ENCODE measurements at regions not wholly inside any gene's neighbourhood (a gene's known extent, or its start where the extent isn't known, plus 50 kb on each side); places are given as distances from the start of the nearest gene placed in this dataset.

DNA sequence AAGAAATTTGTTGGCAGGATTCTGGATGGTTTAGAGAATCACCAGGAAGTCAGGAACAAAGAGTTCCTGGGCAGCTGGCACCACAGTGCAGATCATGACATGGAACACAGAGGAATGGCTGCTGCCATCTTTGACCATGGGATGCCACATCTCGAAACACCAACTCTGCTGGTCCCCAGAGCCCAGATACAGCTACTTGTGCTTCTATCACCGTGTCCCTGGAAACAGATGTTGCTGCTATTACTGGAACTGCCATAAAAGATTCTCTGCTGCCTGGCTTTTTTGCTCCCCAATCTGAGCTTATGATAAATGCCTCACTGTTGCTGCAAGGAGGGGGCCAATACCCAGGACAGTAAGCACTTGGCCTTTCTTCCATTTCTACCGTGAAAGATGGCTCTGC, 185.2 kb downstream of the CSNK2A3 start:
- Histone ChIP-seq H3K36me3 (ENCODE audit: insufficient read depth, low read length) (no peaks in the 10 kb centered on the region), H3K4me1 (ENCODE audit: insufficient read depth, low read length, poor library complexity, severe bottlenecking) (peaks cover 15% of the 10 kb centered on the region), H2AFZ (ENCODE audit: low read length) (no peak overlapping the region), H3K4me2 (ENCODE audit: low read length) (no peak overlapping the region), H4K20me1 (ENCODE audit: insufficient read depth, low read length) (no peaks in the 10 kb centered on the region), H3K27ac (ENCODE audit: low read depth, low read length, poor library complexity, severe bottlenecking) (no peak overlapping the region), H3K79me2 (ENCODE audit: insufficient read depth, low read depth, low read length) (no peaks in the 10 kb centered on the region), H3K9me2 (ENCODE audit: insufficient read depth, low read length) (no peaks in the 10 kb centered on the region), H3K4me3 (ENCODE audit: low read depth, low read length, poor library complexity, severe bottlenecking) (no peak overlapping the region), H3K9me3 (ENCODE audit: low read length) (no peaks in the 10 kb centered on the region)
- POLR2A ChIA-PET = interaction anchor here (0.6 to 1.5 kb wide), 2 partner anchors 9 to 779 kb away, joined by 3 to 4 read pairs; no protein-coding TSS in a partner anchor
- DNase-seq (ENCODE audit: low spot score) = no peak
- CTCF ChIA-PET (ENCODE audit: unreplicated experiment) = no interaction called here
- TF ChIP-seq, protein P1, sequence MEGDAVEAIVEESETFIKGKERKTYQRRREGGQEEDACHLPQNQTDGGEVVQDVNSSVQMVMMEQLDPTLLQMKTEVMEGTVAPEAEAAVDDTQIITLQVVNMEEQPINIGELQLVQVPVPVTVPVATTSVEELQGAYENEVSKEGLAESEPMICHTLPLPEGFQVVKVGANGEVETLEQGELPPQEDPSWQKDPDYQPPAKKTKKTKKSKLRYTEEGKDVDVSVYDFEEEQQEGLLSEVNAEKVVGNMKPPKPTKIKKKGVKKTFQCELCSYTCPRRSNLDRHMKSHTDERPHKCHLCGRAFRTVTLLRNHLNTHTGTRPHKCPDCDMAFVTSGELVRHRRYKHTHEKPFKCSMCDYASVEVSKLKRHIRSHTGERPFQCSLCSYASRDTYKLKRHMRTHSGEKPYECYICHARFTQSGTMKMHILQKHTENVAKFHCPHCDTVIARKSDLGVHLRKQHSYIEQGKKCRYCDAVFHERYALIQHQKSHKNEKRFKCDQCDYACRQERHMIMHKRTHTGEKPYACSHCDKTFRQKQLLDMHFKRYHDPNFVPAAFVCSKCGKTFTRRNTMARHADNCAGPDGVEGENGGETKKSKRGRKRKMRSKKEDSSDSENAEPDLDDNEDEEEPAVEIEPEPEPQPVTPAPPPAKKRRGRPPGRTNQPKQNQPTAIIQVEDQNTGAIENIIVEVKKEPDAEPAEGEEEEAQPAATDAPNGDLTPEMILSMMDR (conservative IDR thresholded peaks at IDR 0.05; ENCODE audit: low read length) = no peak
- no peak for TF ChIP-seq EZH2phosphoT487 (IDR thresholded peaks at IDR 0.05; ENCODE audit: borderline replicate concordance, low read depth, low read length)
- intact Hi-C loops (cut with micrococcal nuclease; ENCODE audit: unreplicated experiment) = no loop called here
- no TSS peak for BruUV-seq (replicated peaks)

DNA sequence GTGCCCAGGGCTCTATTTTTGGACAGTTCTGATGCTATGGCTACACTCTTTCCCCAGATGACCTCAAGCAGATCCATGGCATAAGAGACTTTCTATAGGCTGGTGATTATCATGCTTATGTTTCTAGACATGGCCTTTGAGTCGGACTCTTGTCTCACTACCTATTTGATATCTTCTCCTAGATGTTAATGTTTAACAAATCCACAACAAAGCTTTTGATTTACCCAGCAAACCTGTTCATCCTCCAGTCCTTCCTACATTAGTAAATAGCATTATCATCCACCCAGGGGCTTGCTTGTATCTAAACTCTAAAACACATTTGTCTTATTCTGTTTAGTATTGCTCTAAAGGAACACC, 188.7 kb downstream of the CSNK2A3 start:
- no peak overlapping the region for H3K4me3 ChIP-seq (ENCODE audit: low read depth, low read length, poor library complexity, severe bottlenecking)
- H3K79me2 ChIP-seq (ENCODE audit: insufficient read depth, low read depth, low read length) = no peaks in the 10 kb centered on the region
- H3K36me3 ChIP-seq (ENCODE audit: insufficient read depth, low read length) = no peaks in the 10 kb centered on the region
- H3K4me2 ChIP-seq (ENCODE audit: low read length) = no peak overlapping the region
- H4K20me1 ChIP-seq (ENCODE audit: insufficient read depth, low read length) = no peaks in the 10 kb centered on the region
- ChIA-PET CTCF (ENCODE audit: unreplicated experiment) (no interaction called here), POLR2A (interaction anchor here (1.1 to 1.2 kb wide), 2 partner anchors 21 to 37 kb away, joined by 3 read pairs; no protein-coding TSS in a partner anchor)
- H2AFZ ChIP-seq (ENCODE audit: low read length) = no peak overlapping the region
- no peaks in the 10 kb centered on the region for H3K9me3 ChIP-seq (ENCODE audit: low read length)
- no peaks in the 10 kb centered on the region for H3K4me1 ChIP-seq (ENCODE audit: insufficient read depth, low read length, poor library complexity, severe bottlenecking)
- no peaks in the 10 kb centered on the region for H3K9me2 ChIP-seq (ENCODE audit: insufficient read depth, low read length)
- TF ChIP-seq, protein P1 (conservative IDR thresholded peaks at IDR 0.05; ENCODE audit: low read length) = no peak
- TF ChIP-seq EZH2phosphoT487 (IDR thresholded peaks at IDR 0.05; ENCODE audit: borderline replicate concordance, low read depth, low read length) = no peak
- intact Hi-C loops (cut with micrococcal nuclease; ENCODE audit: unreplicated experiment) = no loop called here
- H3K27ac ChIP-seq (ENCODE audit: low read depth, low read length, poor library complexity, severe bottlenecking) = no peak overlapping the region
- no peak for DNase-seq (ENCODE audit: low spot score)
- no TSS peak for BruUV-seq (replicated peaks)

DNA sequence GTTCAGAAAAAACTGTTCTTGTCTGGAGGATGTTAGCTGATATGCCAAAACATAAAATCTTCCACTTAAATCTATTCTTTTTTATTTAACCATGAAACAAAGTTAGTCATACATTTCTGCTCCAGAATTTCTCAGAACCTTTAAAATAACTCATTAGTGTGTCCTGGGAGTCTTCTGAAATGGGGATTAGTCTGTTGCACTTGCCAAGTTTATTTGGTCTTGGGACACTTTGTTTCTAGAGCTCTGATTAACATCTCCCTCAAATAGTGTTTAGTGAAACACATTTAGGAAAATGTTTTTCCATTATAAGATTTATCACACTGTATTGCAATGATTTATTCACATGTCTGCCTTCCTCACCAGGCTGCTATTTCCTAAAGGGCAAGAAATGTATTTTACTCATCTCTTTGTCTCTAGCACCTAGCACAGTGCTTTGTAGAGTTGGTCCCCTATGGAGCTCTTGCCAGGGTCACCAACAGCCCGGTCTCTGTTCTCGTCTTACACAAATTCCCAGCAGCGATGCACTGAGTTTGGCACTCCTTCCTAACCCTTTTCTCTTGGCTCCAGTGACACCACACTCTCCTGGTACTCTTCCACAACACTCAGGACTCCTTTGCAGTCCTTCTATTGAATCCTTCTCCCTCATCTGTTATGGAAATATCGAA, 189.2 kb downstream of the CSNK2A3 start:
- DNase-seq (ENCODE audit: low spot score) = no peak

More for the DNA sequence above, 189.2 kb downstream of the CSNK2A3 start:
- H3K4me1 ChIP-seq (ENCODE audit: insufficient read depth, low read length, poor library complexity, severe bottlenecking) = no peaks in the 10 kb centered on the region
- no peak overlapping the region for H2AFZ ChIP-seq (ENCODE audit: low read length)
- intact Hi-C loops (cut with micrococcal nuclease; ENCODE audit: unreplicated experiment) = no loop called here
- no peak overlapping the region for H3K27ac ChIP-seq (ENCODE audit: low read depth, low read length, poor library complexity, severe bottlenecking)
- no peaks in the 10 kb centered on the region for H3K9me3 ChIP-seq (ENCODE audit: low read length)
- BruUV-seq (replicated peaks) = no TSS peak
- no peaks in the 10 kb centered on the region for H4K20me1 ChIP-seq (ENCODE audit: insufficient read depth, low read length)
- H3K4me3 ChIP-seq (ENCODE audit: low read depth, low read length, poor library complexity, severe bottlenecking) = no peak overlapping the region
- CTCF ChIA-PET (ENCODE audit: unreplicated experiment) = no interaction called here
- H3K36me3 ChIP-seq (ENCODE audit: insufficient read depth, low read length) = no peaks in the 10 kb centered on the region
- POLR2A ChIA-PET = interaction anchor here (1.1 to 1.2 kb wide), 3 partner anchors 8 to 37 kb away, joined by 3 read pairs; no protein-coding TSS in a partner anchor
- no peak for TF ChIP-seq EZH2phosphoT487 (IDR thresholded peaks at IDR 0.05; ENCODE audit: borderline replicate concordance, low read depth, low read length)
- TF ChIP-seq, protein P1 (conservative IDR thresholded peaks at IDR 0.05; ENCODE audit: low read length) = no peak
- no peaks in the 10 kb centered on the region for H3K9me2 ChIP-seq (ENCODE audit: insufficient read depth, low read length)
- H3K79me2 ChIP-seq (ENCODE audit: insufficient read depth, low read depth, low read length) = no peaks in the 10 kb centered on the region
- H3K4me2 ChIP-seq (ENCODE audit: low read length) = no peak overlapping the region

All from OCI-LY7 (cell line).